Activated naive CD4-positive, alpha-beta T cell (primary cell): ENCODE measurements at regions not wholly inside any gene's neighbourhood (a gene's known extent, or its start where the extent isn't known, plus 50 kb on each side); places are given as distances from the start of the nearest gene placed in this dataset.

ENCODE experiments used
- DNase-seq, 4 experiments: peaks; one replicate each; lab custom pipeline; 2025; lab: John Stamatoyannopoulos, UW

GRCh38 chr5:164027738-164028137, 522.3 kb downstream of the MAT2B start:
- no peak for DNase-seq

GRCh38 chr5:164038128-164038783, 532.8 kb downstream of the MAT2B start:
- no peak for DNase-seq

- DNase-seq = no peak
Observed at GRCh38 chr5:164041105-164041504, 535.7 kb downstream of the MAT2B start.

DNA sequence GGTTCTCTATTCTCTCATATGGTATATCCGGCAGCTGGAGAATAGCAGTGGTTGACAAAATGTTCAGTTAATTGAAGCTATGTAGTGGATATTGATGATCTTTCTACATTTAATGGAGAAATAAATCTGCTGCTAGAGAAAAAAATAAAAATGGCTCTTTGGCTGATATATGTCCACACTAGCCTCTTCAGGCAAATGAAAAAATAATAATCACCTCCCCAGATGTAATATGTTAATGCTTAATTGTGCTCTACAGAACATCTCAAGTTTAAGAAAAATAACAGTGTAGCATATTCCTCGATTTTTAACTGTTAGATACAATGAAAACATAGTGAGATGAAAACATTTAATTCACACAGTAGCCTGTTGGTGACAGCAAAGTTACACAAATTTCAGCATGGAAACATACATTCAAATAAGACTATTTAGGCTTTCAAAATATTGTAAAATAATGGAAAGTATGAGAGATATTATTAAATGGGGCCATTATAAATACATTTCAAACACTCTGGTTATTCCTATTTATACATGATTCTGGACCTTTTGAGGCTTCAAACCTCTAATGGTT, 543.0 kb downstream of the MAT2B start:
- DNase-seq = no peak

DNA sequence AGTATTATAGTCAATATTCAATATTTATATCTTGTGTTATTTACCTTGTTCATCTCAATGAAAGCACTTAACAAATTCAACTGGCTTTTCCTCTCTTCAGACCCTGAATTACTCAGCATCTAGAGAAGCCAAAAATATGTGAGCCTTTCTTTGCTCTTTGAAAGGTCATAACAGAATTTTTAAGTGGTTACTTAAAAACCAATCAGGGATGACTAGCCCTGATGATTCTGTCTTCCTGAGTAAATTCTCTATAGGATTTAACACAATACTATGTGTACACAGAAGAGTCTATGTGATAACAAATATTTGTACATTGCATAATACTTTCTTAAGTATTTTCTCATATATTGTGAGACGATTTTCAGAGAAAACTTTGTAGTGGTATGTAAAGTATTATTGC, 546.3 kb downstream of the MAT2B start:
- DNase-seq = no peak

- DNase-seq = no peak
Observed at GRCh38 chr5:164052536-164053093, 547.2 kb downstream of the MAT2B start.

DNA sequence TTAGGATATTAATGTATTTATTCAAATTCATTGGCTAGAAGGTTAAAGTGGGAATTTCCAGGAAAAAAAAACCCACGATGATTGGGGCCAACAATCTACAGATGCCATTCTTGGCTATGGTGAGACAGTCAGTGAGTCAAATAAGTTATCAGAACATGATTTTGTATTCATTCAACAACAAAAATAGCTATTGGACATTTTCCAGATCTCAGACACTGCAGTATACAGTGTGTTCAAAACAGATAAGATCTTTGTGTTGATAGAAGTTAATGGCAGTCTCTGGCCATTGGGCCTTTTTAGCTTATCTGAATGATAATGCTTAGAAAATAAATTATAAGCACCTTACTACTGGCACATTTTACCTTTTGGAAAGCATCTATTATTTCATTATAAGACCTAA, 547.7 kb downstream of the MAT2B start:
- DNase-seq = no peak

DNA sequence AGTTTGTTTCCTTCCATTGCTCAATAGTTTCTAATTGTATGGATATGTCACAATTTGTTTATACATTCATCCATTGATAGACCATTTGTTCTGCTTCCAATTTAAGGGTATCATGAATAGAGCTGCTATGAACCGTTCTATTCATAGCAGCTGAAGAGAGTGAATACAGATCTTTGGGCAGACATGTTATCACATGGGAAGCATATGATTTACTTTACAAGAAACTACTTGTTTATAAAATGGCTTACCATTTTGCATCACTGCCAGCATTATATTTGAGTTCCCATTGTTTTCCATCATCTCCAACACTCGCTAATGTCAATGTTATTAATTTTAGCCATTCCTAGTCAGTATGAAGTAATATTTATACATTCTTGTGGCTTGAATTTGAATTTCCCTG, 549.0 kb downstream of the MAT2B start:
- DNase-seq = no peak

- DNase-seq = no peak
Observed at GRCh38 chr5:164057121-164057520, 551.7 kb downstream of the MAT2B start.

- DNase-seq = no peak
Observed at GRCh38 chr5:164058621-164059020, 553.2 kb downstream of the MAT2B start.

DNA sequence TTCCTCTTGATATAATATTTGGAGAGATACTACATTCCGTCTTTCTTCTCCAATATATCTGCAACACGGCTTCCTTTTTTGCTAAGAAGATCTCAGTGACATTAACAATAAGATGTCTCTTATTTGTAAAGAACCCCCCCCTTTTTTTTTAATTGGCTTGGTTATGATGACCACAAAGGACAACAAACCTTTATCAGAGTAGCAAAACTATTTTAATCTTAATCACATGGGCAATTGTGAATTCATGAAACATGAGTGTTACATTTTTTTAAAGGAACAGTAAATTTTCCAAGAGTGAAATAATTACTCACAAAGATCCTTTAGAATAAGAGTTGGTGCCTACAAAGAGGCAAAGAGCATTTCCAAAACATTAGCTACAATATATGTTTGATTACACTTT, 554.1 kb downstream of the MAT2B start:
- no peak for DNase-seq

DNA sequence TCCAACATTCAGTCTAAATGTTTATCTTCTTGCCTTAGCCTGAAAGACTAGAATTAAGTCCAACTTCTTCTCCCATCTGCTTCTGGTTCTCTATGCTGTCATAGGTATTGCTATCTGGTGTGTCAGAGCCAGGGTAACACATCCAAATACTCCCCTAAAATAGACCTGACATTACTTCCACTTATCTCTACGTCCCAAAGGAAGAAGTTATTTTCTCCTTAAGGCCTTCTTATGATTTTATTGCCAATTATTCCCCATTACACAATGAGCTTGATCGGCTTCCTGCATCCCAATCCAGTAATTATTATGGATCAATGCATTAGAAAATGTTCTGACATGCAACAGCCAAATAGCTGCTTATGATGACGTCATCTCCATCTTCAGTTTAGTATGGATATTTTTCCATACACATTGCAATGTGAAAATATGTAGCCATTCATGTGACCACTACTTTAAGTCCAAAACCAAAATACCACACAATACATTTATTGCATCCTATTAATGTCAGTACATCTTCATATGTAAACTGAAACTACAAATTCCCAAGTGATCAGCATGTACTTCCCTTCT, 555.5 kb downstream of the MAT2B start:
- no peak for DNase-seq

DNA sequence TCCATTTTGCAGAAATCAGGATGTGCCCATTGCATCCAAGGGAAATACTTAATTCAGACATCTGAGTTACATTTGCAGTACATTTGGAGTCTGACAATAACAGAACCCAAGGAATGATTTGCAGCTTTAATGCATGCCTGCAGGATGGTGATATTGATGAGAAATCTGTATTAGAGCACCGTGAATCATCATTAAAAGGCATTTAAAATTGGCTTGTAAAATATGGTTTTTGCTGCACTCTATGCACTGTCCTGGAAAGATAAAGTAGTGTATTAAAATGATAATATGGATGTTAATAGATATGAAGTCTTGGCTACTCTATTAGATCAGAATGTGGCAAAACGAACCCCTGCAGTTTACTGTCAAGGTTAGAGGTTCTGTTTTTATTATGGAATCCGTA, 556.9 kb downstream of the MAT2B start:
- DNase-seq = no peak

- no peak for DNase-seq
Observed at GRCh38 chr5:164065266-164065665, 559.8 kb downstream of the MAT2B start.

DNA sequence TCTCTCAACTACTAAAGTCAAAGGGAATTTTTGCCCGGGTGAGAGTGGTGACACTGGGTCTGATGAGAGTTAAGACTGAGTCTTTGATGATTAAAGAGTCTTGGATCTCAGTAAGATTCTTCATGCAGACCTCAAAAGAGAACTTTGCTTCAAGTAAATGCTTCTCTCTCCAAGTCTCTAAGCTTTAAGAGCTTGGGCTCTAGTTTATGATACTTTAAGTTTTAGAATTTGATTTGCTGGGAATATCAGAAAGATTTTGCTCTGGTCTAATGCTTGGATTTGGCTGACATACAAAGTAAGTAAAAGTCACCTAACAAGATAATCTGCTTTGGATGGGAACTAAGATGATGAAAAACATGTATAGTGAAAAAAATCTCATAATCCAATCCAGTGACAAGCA, 566.3 kb downstream of the MAT2B start:
- DNase-seq = no peak

DNA sequence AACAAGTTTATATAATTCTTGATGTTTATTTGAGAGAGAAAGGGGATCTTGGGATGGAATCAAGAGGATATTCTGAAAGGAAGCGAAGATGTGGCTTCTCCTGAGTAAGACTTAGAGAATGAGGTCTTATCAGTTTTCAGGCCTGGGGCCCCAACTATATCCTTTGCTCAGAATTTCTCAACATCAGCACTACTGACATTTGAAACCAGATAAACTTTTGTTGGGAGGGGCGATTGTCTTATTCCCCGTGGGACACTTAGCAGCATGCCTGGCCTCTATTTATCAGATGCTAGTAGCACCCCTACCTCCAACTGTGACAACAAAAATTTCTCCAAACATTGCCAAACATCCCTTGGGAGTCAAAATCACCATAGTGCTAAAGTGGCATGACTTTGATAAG, 567.7 kb downstream of the MAT2B start:
- DNase-seq = no peak

DNA sequence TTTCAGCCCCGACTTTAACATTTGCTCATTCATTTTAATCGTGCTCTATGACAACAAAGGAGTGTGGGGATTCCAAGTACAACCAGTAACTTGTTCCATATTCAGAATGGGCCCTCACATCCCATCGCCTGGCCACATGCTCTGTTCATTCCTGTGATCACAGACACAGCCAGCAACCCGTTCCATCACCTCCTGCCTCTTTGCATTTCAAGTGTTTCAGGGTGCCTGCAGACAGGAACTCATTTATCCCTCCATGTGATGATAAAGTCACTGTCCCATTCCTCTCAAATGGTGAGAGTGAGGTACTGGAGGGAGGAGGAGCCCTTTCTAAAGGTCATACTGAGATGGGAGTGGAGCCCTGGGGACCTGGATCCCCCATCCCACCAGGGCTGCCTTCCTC, 571.1 kb downstream of the MAT2B start:
- DNase-seq = no peak

- no peak for DNase-seq
Observed at GRCh38 chr5:164090358-164090757, 584.9 kb downstream of the MAT2B start.

DNA sequence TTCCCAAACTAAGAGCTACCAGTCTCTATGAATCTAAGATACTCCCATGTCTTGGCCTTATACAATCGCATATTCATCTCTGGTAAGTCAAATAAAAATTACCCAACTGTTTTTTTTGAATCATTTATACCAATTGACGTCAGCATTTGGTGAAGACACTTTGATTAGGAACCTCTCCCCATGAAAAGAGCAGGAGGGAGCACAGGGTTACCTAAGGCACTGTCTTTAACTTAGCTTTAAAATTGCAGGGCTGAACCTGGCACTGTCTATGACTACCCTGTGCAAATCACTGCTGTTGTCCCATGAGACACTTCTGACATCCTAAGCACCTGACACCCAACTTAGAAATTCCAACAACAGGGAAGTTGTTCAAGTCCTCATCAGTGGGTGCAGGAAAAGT, 586.4 kb downstream of the MAT2B start:
- no peak for DNase-seq

DNA sequence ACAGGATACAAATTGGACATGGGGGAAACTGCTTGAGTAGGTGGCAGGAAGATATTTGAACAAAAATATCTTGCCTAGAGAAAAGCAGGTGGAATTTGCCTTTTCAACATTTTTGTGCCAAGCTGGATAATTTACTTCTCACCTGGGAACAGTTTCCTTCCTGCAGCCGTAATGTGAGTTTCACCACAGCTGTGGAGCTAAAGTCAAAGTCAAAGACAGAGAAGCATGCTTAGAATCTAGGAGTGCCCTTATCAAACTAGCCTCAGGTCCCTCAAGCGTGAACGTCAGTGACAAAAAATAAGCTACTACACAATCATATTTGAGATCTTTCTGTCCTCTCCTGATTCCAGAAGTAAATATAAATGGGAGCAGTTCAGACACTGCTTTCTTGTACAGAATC, 588.9 kb downstream of the MAT2B start:
- DNase-seq = no peak

DNA sequence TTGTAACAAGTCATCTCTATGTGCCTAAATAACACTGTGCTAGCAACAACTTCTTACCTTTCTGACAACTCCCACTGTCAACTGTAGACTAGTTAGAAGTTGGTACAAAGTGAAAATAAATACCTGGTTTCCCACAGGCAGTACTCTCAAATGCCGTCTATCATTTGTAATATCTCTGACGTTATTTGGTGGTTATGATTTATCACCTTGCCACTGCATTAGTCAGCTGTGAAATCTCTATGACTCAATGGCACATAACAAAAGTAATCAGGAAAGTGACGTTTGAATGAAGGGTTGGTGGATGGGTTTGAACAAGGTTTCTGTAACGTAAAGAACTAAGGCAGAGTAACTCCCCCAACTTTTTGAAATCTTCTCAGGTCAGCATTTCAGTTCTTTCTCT, 592.3 kb downstream of the MAT2B start:
- DNase-seq = no peak

GRCh38 chr5:164098531-164098930, 593.1 kb downstream of the MAT2B start:
- DNase-seq = no peak

DNA sequence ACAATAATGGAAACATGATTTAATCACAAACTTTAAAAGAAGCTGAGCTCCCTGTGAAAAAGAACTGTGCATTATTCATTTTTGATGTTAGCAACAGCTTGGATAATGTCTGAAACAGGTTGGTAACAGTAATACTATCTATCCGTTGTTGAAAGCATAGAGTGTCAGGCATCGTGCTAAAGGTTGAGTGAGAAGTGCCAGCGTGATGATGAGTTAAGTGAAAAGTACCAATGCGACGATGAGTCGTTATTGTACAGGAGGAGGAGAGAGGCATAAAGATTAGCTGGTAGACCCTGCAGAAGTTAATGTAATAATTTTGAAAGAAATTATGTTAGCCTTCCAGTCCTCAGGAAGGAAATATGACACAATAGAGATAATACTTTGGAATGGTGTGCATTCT, 593.6 kb downstream of the MAT2B start:
- no peak for DNase-seq

DNA sequence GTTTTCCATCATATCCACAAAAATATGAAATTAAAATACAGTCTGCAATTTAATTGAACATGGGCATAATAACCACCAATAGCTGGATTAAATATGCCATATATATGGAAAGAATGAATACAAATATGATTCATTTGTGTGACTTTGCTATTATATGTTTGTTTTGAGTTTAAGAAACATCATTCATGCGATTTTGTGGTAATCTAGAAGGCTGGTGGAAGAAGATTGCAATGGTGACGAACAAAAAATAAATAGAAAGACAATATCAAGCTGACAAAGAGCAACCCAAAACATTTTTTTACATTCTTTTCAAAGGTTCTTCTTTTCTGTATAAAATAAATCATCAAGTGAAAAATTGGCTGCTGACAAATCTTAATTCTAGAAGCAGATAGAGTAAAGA, 610.0 kb downstream of the MAT2B start:
- DNase-seq = no peak
